Ovary (tissue), 7 donors: ENCODE measurements at regions not wholly inside any gene's neighbourhood (a gene's known extent, or its start where the extent isn't known, plus 50 kb on each side); places are given as distances from the start of the nearest gene placed in this dataset.

Experiments
- DNase-seq, 5 donors: peaks; one replicate each; pipeline ENCODE4 v3.0.0-alpha.2; 2019 to 2020
- H3K27ac ChIP-seq, 2 donors: fragments of 200-600 bp; one replicate each; pipeline versions ENCODE4 v1.5.1 to v1.8.0; 2019 to 2022
- H3K27me3 ChIP-seq: fragments of 200-600 bp; one replicate; pipeline ENCODE4 v1.8.0; 2022
- H3K36me3 ChIP-seq: fragments of 200-600 bp; sonication (generic); one replicate; pipeline ENCODE4 v1.5.1; 2019
- H3K4me1 ChIP-seq: one replicate; pipeline ENCODE4 v1.8.1; 2013; ENCODE audit warnings: mild to moderate bottlenecking, moderate library complexity; ENCODE audit not compliant: insufficient read depth
- H3K4me3 ChIP-seq: fragments of 200-600 bp; sonication (generic); one replicate; pipeline ENCODE4 v1.5.1; 2017
- H3K9me3 ChIP-seq, 2 donors: fragments of 200-600 bp in 1 of 2; sonication (generic) in 1 of 2; one replicate each; pipeline versions ENCODE4 v1.5.1 to v1.8.1; 2013 to 2019; ENCODE audit warnings: mild to moderate bottlenecking in 1 of 2, moderate library complexity in 1 of 2
- EP300 ChIP-seq: sonication (generic); formaldehyde crosslinking; IDR thresholded peaks from one replicate; pipeline ENCODE4 v1.6.1; 2017; ENCODE audit warnings: antibody characterized with exemption
- POLR2A ChIP-seq: fragments of 450-650 bp; IDR thresholded peaks from one replicate; pipeline ENCODE4 v1.6.1; 2017; ENCODE audit warnings: antibody characterized with exemption, mild to moderate bottlenecking, moderate library complexity
- WGBS, 3 donors: extraction: QIAGEN DNeasy Blood & Tissue Kit in 1 of 3; methylation state at CpG; one replicate each; pipeline versions ENCODE4 v1.1.5 to v1.1.7; 2013 to 2017; 5-methylcytosine and 5-hydroxymethylcytosine counted together
- intact Hi-C, 4 donors: fragments of 100-400 bp; cut with DNase I; formaldehyde crosslinking; loops; one replicate each; pipeline versions ENCODE4 v1.11.0 to v1.15.1; 2022 to 2023
- TF ChIP-seq, protein P1 (sequence below), 3 donors: fragments of 450-650 bp in 2 of 3; fragments of 200-600 bp in 1 of 3; IDR thresholded peaks; one replicate each; pipeline versions ENCODE4 v1.5.1 to v1.8.0; 2016 to 2022; ENCODE audit warnings: antibody characterized with exemption in 3 of 3, mild to moderate bottlenecking in 1 of 3
- donor health status: DM: no; HTN: no; CAD: no; lungs with moderate emphysema.
- donor health status: DM: no; HTN: no; CAD: no.
- donor health status: Bipolar disorder and iron deficiency.
- donor health status: DM: no; HTN: no; CAD: no.
- donor health status: DM: yes; HTN: yes; CAD: no.

DNA sequence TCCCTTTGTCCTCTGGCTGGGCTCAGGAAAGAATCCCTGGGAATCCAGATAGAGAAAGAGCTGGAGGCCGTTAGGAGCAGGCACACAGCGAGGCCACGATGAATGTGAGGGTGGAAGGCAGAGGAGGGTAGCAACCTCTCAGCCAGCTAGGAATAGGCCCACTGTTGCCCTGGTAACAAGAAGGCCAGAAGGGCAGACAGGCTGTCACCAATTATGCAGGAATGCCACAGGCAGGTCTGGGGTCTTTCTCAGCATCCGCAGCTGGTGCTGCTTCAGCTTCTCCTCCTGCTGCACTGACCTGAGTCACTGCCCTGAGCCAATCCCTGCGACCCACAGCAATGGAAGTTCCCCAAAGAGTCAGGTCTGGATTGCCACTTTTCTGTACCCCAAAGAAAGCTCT, 62.8 kb upstream of the C3orf80 start:
- Histone ChIP-seq H3K27me3 (no peaks in the 10 kb centered on the region), H3K36me3 (no peaks in the 10 kb centered on the region), H3K4me1 (no peaks in the 10 kb centered on the region), H3K4me3 (no peak overlapping the region), H3K27ac (no peak overlapping the region), H3K9me3 (no peaks in the 10 kb centered on the region)
- WGBS, 3 donors, result 69 to 74% (median 69%) methylated on average over 5 of the region's 5 CpGs
- no peak for TF ChIP-seq POLR2A
- TF ChIP-seq, protein P1, sequence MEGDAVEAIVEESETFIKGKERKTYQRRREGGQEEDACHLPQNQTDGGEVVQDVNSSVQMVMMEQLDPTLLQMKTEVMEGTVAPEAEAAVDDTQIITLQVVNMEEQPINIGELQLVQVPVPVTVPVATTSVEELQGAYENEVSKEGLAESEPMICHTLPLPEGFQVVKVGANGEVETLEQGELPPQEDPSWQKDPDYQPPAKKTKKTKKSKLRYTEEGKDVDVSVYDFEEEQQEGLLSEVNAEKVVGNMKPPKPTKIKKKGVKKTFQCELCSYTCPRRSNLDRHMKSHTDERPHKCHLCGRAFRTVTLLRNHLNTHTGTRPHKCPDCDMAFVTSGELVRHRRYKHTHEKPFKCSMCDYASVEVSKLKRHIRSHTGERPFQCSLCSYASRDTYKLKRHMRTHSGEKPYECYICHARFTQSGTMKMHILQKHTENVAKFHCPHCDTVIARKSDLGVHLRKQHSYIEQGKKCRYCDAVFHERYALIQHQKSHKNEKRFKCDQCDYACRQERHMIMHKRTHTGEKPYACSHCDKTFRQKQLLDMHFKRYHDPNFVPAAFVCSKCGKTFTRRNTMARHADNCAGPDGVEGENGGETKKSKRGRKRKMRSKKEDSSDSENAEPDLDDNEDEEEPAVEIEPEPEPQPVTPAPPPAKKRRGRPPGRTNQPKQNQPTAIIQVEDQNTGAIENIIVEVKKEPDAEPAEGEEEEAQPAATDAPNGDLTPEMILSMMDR (IDR thresholded peaks at IDR 0.05), result no peak
- no peak for TF ChIP-seq EP300
- intact Hi-C loops, result loop anchor here in 3 of 4 donors (5.0 to 10.0 kb wide), 3 partner anchors 185 to 255 kb away; no protein-coding TSS in a partner anchor
- DNase-seq, result no peak

GRCh38 chr3:160163229-160163878, 61.9 kb upstream of the C3orf80 start:
- DNase-seq, result no peak
- no peak for TF ChIP-seq POLR2A
- TF ChIP-seq EP300, result no peak
- TF ChIP-seq, protein P1 (IDR thresholded peaks at IDR 0.05), result no peak
- no peaks in the 10 kb centered on the region for H3K27me3 ChIP-seq
- no peak overlapping the region for H3K4me3 ChIP-seq
- no peaks in the 10 kb centered on the region for H3K36me3 ChIP-seq
- intact Hi-C loops, result loop anchor here in 3 of 4 donors (5.0 to 10.0 kb wide), 3 partner anchors 184 to 254 kb away; no protein-coding TSS in a partner anchor
- no peak overlapping the region for H3K27ac ChIP-seq
- H3K4me1 ChIP-seq, result no peaks in the 10 kb centered on the region
- no peaks in the 10 kb centered on the region for H3K9me3 ChIP-seq

GRCh38 chr3:160168246-160168645, 57.0 kb upstream of the C3orf80 start:
- Histone ChIP-seq H3K27ac (no peak overlapping the region), H3K9me3 (no peaks in the 10 kb centered on the region), H3K27me3 (no peaks in the 10 kb centered on the region), H3K4me3 (no peak overlapping the region), H3K4me1 (no peaks in the 10 kb centered on the region), H3K36me3 (no peaks in the 10 kb centered on the region)
- intact Hi-C loops, result loop anchor here in 1 of 4 donors (10.0 kb wide), 1 partner anchor 247 kb away; no protein-coding TSS in a partner anchor
- WGBS, 3 donors, result 62 to 78% (median 75%) methylated on average over 2 of the region's 2 CpGs
- TF ChIP-seq, protein P1 (IDR thresholded peaks at IDR 0.05), result no peak
- TF ChIP-seq EP300, result no peak
- TF ChIP-seq POLR2A, result no peak
- DNase-seq, result no peak

DNA sequence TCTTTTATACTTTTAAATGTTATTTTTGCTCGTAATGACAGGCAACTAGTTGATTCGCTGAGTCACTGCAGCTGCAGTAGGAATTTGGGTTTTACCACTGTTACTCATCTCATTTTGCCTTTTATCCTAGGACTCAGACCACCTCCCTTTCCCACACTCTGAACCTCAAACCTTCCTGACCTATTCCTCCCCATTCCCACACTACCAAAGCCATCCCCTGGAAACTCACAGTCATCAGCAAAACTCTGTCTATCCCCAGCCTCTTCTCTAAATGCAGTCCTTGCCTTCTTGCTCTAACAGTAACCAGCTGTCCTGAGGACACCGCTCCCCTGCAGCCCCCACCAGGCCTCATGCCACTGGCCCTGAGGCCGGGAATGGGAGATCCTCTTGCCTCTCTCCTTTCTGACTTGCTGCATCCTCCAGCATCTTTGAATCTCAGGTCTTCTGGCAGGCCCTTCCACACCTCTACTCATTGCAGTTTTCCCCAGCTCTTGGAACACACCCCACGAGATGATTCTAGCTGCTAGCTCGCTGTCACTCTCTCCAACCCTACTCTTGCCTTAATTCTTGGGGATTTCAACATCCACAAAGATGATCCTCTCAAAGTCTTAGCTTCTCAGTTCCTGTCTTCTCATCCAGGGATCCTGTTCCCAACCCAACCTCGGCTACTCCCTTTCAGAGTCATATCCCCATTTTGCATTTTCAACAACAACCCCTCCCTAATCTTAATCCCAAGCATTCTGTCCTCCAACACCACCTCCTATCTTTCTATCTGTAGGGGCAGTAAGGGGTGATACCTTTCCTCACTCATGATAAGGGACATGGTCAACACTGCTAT, 55.9 kb upstream of the C3orf80 start:
- Histone ChIP-seq H3K27me3 (no peaks in the 10 kb centered on the region), H3K36me3 (no peaks in the 10 kb centered on the region), H3K27ac (no peak overlapping the region), H3K4me1 (no peaks in the 10 kb centered on the region), H3K4me3 (no peak overlapping the region), H3K9me3 (no peaks in the 10 kb centered on the region)
- 43 to 45% (median 44%) methylated on average over 7 of the region's 7 CpGs for WGBS, 3 donors
- no peak for DNase-seq
- TF ChIP-seq EP300, result no peak
- TF ChIP-seq POLR2A, result no peak
- TF ChIP-seq, protein P1 (IDR thresholded peaks at IDR 0.05), result no peak
- intact Hi-C loops, result loop anchor here in 1 of 4 donors (10.0 kb wide), 1 partner anchor 245 kb away; no protein-coding TSS in a partner anchor
